Liver (tissue), 8 donors: ENCODE measurements at regions not wholly inside any gene's neighbourhood (a gene's known extent, or its start where the extent isn't known, plus 50 kb on each side); places are given as distances from the start of the nearest gene placed in this dataset.
A peak's percentile ranks its signal among the peaks of the same experiment; 100 is the strongest.

Source experiments
- DNase-seq: peaks from one replicate; pipeline ENCODE4 v3.0.0-alpha.2; 2017; ENCODE audit warnings: low spot score
- H3K27ac ChIP-seq, 2 donors: one replicate each; pipeline ENCODE4 v1.7.0; 2013; ENCODE audit warnings: inconsistent platforms in 2 of 2, low read length in 2 of 2, control low read depth in 1 of 2, low read depth in 1 of 2, mild to moderate bottlenecking in 1 of 2
- H3K27me3 ChIP-seq, 4 donors: one replicate each; pipeline versions ENCODE4 v1.6.1 to v1.7.0; 2013; ENCODE audit warnings: low read length in 3 of 4, inconsistent platforms in 1 of 4, mild to moderate bottlenecking in 1 of 4, moderate library complexity in 1 of 4; ENCODE audit not compliant: control insufficient read depth in 4 of 4, insufficient read depth in 4 of 4
- H3K36me3 ChIP-seq, 4 donors: one replicate each; pipeline versions ENCODE4 v1.6.1 to v1.7.0; 2013; ENCODE audit warnings: low read length in 3 of 4, mild to moderate bottlenecking in 3 of 4, low read depth in 1 of 4, moderate library complexity in 1 of 4; ENCODE audit not compliant: control insufficient read depth in 4 of 4, insufficient read depth in 3 of 4
- H3K4me1 ChIP-seq, 4 donors: one replicate each; pipeline versions ENCODE4 v1.6.1 to v1.7.0; 2013; ENCODE audit warnings: low read length in 3 of 4, mild to moderate bottlenecking in 3 of 4, moderate library complexity in 1 of 4; ENCODE audit not compliant: control insufficient read depth in 4 of 4, insufficient read depth in 4 of 4
- H3K4me3 ChIP-seq, 3 donors: one replicate each; pipeline versions ENCODE4 v1.6.1 to v1.7.0; 2013; ENCODE audit warnings: low read length in 3 of 3, control low read depth in 1 of 3, low read depth in 1 of 3, mild to moderate bottlenecking in 1 of 3
- H3K9ac ChIP-seq, 2 donors: one replicate each; pipeline ENCODE4 v1.7.0; 2013; ENCODE audit warnings: low read length in 2 of 2, mild to moderate bottlenecking in 2 of 2, moderate library complexity in 2 of 2, control low read depth in 1 of 2, low read depth in 1 of 2
- H3K9me3 ChIP-seq, 4 donors: one replicate each; pipeline versions ENCODE4 v1.6.1 to v1.7.0; 2013; ENCODE audit warnings: low read length in 3 of 4; ENCODE audit not compliant: control insufficient read depth in 4 of 4
- CTCF ChIP-seq: fragments of 150-350 bp; IDR thresholded peaks from 2 replicates; pipeline ENCODE4 v1.5.1; 2017; ENCODE audit warnings: improper control_type of control experiment, low read depth, low read length; ENCODE audit not compliant: missing input control
- EGR1 ChIP-seq, 2 donors: IDR thresholded peaks; 2 replicates each; pipeline ENCODE4 v1.6.1; 2016 to 2018; ENCODE audit warnings: antibody characterized with exemption in 2 of 2, low read depth in 2 of 2
- FOXA1 ChIP-seq: IDR thresholded peaks from 2 replicates; pipeline ENCODE4 v1.6.1; 2016; ENCODE audit warnings: antibody characterized with exemption
- FOXA2 ChIP-seq: IDR thresholded peaks from 2 replicates; pipeline ENCODE4 v1.6.1; 2016; ENCODE audit warnings: antibody characterized with exemption
- GABPA ChIP-seq, 2 donors: IDR thresholded peaks in 1 of 2; conservative IDR thresholded peaks in 1 of 2; 2 replicates each; pipeline ENCODE4 v1.6.1; 2016; ENCODE audit warnings: antibody characterized with exemption in 2 of 2, mild to moderate bottlenecking in 1 of 2, moderate library complexity in 1 of 2
- HNF4A ChIP-seq, 2 donors: conservative IDR thresholded peaks; 2 replicates each; pipeline ENCODE4 v1.6.1; 2016; ENCODE audit warnings: antibody characterized with exemption in 2 of 2, mild to moderate bottlenecking in 2 of 2
- HNF4G ChIP-seq: IDR thresholded peaks from 2 replicates; pipeline ENCODE4 v1.6.1; 2016; ENCODE audit warnings: antibody characterized with exemption
- JUND ChIP-seq, 2 donors: IDR thresholded peaks; 2 replicates each; pipeline ENCODE4 v1.6.1; 2016; ENCODE audit warnings: antibody characterized with exemption in 2 of 2
- NR2F2 ChIP-seq: IDR thresholded peaks from 2 replicates; pipeline ENCODE4 v1.6.1; 2016; ENCODE audit warnings: antibody characterized with exemption
- RAD21 ChIP-seq, 2 donors: IDR thresholded peaks; 2 replicates each; pipeline ENCODE4 v1.6.1; 2016; ENCODE audit warnings: antibody characterized with exemption in 2 of 2, mild to moderate bottlenecking in 2 of 2
- RXRA ChIP-seq, 2 donors: IDR thresholded peaks; 2 replicates each; pipeline ENCODE4 v1.6.1; 2017 to 2018; ENCODE audit warnings: antibody characterized with exemption in 2 of 2, mild to moderate bottlenecking in 1 of 2
- SP1 ChIP-seq: IDR thresholded peaks from 2 replicates; pipeline ENCODE4 v1.6.1; 2018; ENCODE audit warnings: antibody characterized with exemption, mild to moderate bottlenecking
- TAF1 ChIP-seq: conservative IDR thresholded peaks from 2 replicates; pipeline ENCODE4 v1.6.1; 2016; ENCODE audit warnings: antibody characterized with exemption, mild to moderate bottlenecking
- YY1 ChIP-seq: IDR thresholded peaks from 2 replicates; pipeline ENCODE4 v1.6.1; 2016; ENCODE audit warnings: antibody characterized with exemption, mild to moderate bottlenecking
- ZBTB33 ChIP-seq: IDR thresholded peaks from 2 replicates; pipeline ENCODE4 v1.6.1; 2016; ENCODE audit warnings: antibody characterized with exemption
- WGBS: extraction: QIAGEN DNeasy Blood & Tissue Kit; methylation state at CpG from one replicate; pipeline ENCODE4 v1.1.7; 2013; 5-methylcytosine and 5-hydroxymethylcytosine counted together
- TF ChIP-seq, protein P1 (sequence below): IDR thresholded peaks from 2 replicates; pipeline ENCODE4 v1.6.1; 2016; ENCODE audit warnings: antibody characterized with exemption
- TF ChIP-seq, protein P2 (sequence below): IDR thresholded peaks from 2 replicates; pipeline ENCODE4 v1.6.1; 2016; ENCODE audit warnings: antibody characterized with exemption, mild to moderate bottlenecking
- TF ChIP-seq, protein P3 (sequence below): IDR thresholded peaks from 2 replicates; pipeline ENCODE4 v1.6.1; 2016; ENCODE audit warnings: antibody characterized with exemption
- donor health status: healthy.
- donor health status: healthy.
- donor health status: healthy.
- donor health status: healthy.
- donor health status: healthy.

GRCh38 chr10:36183726-36184125 is 541.6 kb upstream of the FZD8 start:
- no peaks in the 10 kb centered on the region for H3K36me3 ChIP-seq
- H3K4me3 ChIP-seq, result no peak overlapping the region
- peaks cover 0 to 4% (median 0%) of the 10 kb centered on the region in 4 donors for H3K27me3 ChIP-seq
- H3K4me1 ChIP-seq, result no peaks in the 10 kb centered on the region
- no peak for DNase-seq
- H3K27ac ChIP-seq, result no peak overlapping the region
- WGBS, result 95% methylated on average over 6 of the region's 6 CpGs
- H3K9ac ChIP-seq, result no peak overlapping the region
- TF ChIP-seq HNF4A (conservative IDR thresholded peaks at IDR 0.05), result no peak
- no peak for TF ChIP-seq RXRA (IDR thresholded peaks at IDR 0.05)
- no peak for TF ChIP-seq YY1
- no peak for TF ChIP-seq FOXA1
- no peak for TF ChIP-seq TAF1
- TF ChIP-seq, protein P1, sequence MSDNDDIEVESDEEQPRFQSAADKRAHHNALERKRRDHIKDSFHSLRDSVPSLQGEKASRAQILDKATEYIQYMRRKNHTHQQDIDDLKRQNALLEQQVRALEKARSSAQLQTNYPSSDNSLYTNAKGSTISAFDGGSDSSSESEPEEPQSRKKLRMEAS, result no peak
- TF ChIP-seq CTCF, result no peak
- TF ChIP-seq JUND (IDR thresholded peaks at IDR 0.05), result no peak
- no peak for TF ChIP-seq EGR1 (IDR thresholded peaks at IDR 0.05; ENCODE audit: low read depth in 2 of 2)
- H3K9me3 ChIP-seq, result no peaks in the 10 kb centered on the region

DNA sequence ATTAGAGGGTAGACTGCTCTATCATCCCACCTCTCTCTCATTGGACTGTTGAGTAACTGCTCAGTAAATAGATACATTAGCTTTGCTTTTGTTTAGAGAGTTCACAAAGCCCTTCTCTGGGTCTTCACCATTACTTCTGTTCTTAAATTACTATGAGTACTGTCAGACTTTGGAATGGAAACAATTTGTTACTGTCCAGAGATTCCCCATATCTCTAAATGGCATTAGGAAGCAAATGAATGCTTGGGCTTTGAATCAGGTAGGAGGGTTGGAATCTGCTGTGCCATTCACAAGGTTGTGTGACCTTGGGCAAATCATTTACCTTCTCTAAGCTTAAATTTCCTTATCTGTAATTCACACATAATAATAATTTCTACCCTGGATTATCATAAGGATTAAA is 541.0 kb upstream of the FZD8 start:
- H3K27ac ChIP-seq, result no peak overlapping the region
- TF ChIP-seq RXRA (IDR thresholded peaks at IDR 0.05) (no peak), RAD21 (IDR thresholded peaks at IDR 0.05) (no peak)

GRCh38 chr10:36182606-36183005 is 540.5 kb upstream of the FZD8 start:
- TF ChIP-seq FOXA2, result no peak
- no peak for TF ChIP-seq HNF4G
- no peak for TF ChIP-seq YY1
- TF ChIP-seq, protein P2, sequence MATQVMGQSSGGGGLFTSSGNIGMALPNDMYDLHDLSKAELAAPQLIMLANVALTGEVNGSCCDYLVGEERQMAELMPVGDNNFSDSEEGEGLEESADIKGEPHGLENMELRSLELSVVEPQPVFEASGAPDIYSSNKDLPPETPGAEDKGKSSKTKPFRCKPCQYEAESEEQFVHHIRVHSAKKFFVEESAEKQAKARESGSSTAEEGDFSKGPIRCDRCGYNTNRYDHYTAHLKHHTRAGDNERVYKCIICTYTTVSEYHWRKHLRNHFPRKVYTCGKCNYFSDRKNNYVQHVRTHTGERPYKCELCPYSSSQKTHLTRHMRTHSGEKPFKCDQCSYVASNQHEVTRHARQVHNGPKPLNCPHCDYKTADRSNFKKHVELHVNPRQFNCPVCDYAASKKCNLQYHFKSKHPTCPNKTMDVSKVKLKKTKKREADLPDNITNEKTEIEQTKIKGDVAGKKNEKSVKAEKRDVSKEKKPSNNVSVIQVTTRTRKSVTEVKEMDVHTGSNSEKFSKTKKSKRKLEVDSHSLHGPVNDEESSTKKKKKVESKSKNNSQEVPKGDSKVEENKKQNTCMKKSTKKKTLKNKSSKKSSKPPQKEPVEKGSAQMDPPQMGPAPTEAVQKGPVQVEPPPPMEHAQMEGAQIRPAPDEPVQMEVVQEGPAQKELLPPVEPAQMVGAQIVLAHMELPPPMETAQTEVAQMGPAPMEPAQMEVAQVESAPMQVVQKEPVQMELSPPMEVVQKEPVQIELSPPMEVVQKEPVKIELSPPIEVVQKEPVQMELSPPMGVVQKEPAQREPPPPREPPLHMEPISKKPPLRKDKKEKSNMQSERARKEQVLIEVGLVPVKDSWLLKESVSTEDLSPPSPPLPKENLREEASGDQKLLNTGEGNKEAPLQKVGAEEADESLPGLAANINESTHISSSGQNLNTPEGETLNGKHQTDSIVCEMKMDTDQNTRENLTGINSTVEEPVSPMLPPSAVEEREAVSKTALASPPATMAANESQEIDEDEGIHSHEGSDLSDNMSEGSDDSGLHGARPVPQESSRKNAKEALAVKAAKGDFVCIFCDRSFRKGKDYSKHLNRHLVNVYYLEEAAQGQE, result no peak
- TF ChIP-seq RAD21 (IDR thresholded peaks at IDR 0.05), result no peak
- no peak for TF ChIP-seq RXRA (IDR thresholded peaks at IDR 0.05)
- TF ChIP-seq CTCF, result no peak
- TF ChIP-seq GABPA (IDR thresholded peaks at IDR 0.05 in 1 of 2, conservative IDR thresholded peaks at IDR 0.05 in 1 of 2), result no peak
- TF ChIP-seq, protein P3, sequence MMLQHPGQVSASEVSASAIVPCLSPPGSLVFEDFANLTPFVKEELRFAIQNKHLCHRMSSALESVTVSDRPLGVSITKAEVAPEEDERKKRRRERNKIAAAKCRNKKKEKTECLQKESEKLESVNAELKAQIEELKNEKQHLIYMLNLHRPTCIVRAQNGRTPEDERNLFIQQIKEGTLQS, result no peak
- no peak for TF ChIP-seq FOXA1
- TF ChIP-seq, protein P1, result no peak
- no peak for TF ChIP-seq ZBTB33
- no peak for TF ChIP-seq JUND (IDR thresholded peaks at IDR 0.05)
- TF ChIP-seq HNF4A (conservative IDR thresholded peaks at IDR 0.05), result no peak
- no peak for TF ChIP-seq SP1
- TF ChIP-seq EGR1 (IDR thresholded peaks at IDR 0.05; ENCODE audit: low read depth in 2 of 2), result no peak
- TF ChIP-seq TAF1, result no peak
- no peak for TF ChIP-seq NR2F2
- H3K27ac ChIP-seq, result peak overlapping the region in 1 of 2 donors; percentile 14

More for the DNA sequence above, 541.0 kb upstream of the FZD8 start:
- Histone ChIP-seq H3K4me1 (no peaks in the 10 kb centered on the region), H3K9me3 (no peaks in the 10 kb centered on the region), H3K27me3 (peaks cover 0 to 4% (median 0%) of the 10 kb centered on the region in 4 donors), H3K36me3 (no peaks in the 10 kb centered on the region), H3K9ac (no peak overlapping the region), H3K4me3 (no peak overlapping the region)
- DNase-seq, result no peak

More at GRCh38 chr10:36182606-36183005, 540.5 kb upstream of the FZD8 start:
- no peaks in the 10 kb centered on the region for H3K36me3 ChIP-seq
- no peak overlapping the region for H3K4me3 ChIP-seq
- 31% methylated on average over 4 of the region's 4 CpGs for WGBS
- H3K27me3 ChIP-seq, result peaks cover 0 to 4% (median 0%) of the 10 kb centered on the region in 4 donors
- H3K4me1 ChIP-seq, result no peaks in the 10 kb centered on the region
- no peak overlapping the region for H3K9ac ChIP-seq
- DNase-seq, result no peak
- no peaks in the 10 kb centered on the region for H3K9me3 ChIP-seq
